Heart left ventricle (tissue), 16 donors: ENCODE measurements at regions not wholly inside any gene's neighbourhood (a gene's known extent, or its start where the extent isn't known, plus 50 kb on each side); places are given as distances from the start of the nearest gene placed in this dataset.

Experiments used
- ATAC-seq, 4 donors: fragments of 200-7000 bp; cut with Tn5 transposase; one replicate each; pipeline ENCODE4 v1.9.1; 2020 to 2022; ENCODE audit warnings: moderate library complexity in 4 of 4, mild to moderate bottlenecking in 3 of 4, moderate number of reproducible peaks in 1 of 4
- DNase-seq, 5 donors: peaks; one replicate each; pipeline ENCODE4 v3.0.0-alpha.2; 2020
- H3K27ac ChIP-seq, 12 donors: fragments of 200-600 bp; sonication (generic) in 4 of 12; one replicate each; pipeline versions ENCODE4 v1.5.0 to v1.8.0; 2016 to 2022; ENCODE audit warnings: mild to moderate bottlenecking in 2 of 12
- H3K27me3 ChIP-seq, 9 donors: fragments of 200-600 bp; sonication (generic) in 2 of 9; one replicate each; pipeline versions ENCODE4 v1.5.1 to v1.8.0; 2016 to 2022; ENCODE audit warnings: mild to moderate bottlenecking in 3 of 9
- H3K36me3 ChIP-seq, 9 donors: fragments of 200-600 bp; sonication (generic) in 2 of 9; one replicate each; pipeline versions ENCODE4 v1.5.0 to v1.8.0; 2018 to 2022; ENCODE audit warnings: mild to moderate bottlenecking in 2 of 9
- H3K4me1 ChIP-seq, 12 donors: fragments of 200-600 bp; sonication (generic) in 4 of 12; one replicate each; pipeline versions ENCODE4 v1.5.0 to v1.8.0; 2016 to 2022; ENCODE audit warnings: mild to moderate bottlenecking in 3 of 12
- H3K4me3 ChIP-seq, 12 donors: fragments of 200-600 bp; sonication (generic) in 4 of 12; one replicate each; pipeline versions ENCODE4 v1.5.0 to v1.8.0; 2017 to 2022; ENCODE audit warnings: mild to moderate bottlenecking in 9 of 12, moderate library complexity in 4 of 12
- H3K9me3 ChIP-seq, 12 donors: fragments of 200-600 bp; sonication (generic) in 4 of 12; one replicate each; pipeline versions ENCODE4 v1.5.0 to v1.8.0; 2016 to 2022; ENCODE audit warnings: mild to moderate bottlenecking in 1 of 12
- POLR2A ChIP-seq, 2 donors: fragments of 450-650 bp; IDR thresholded peaks; one replicate each; pipeline ENCODE4 v1.6.1; 2017; ENCODE audit warnings: antibody characterized with exemption in 2 of 2, mild to moderate bottlenecking in 2 of 2, moderate library complexity in 2 of 2
- WGBS, 4 donors: extraction: QIAGEN DNeasy Blood & Tissue Kit in 2 of 4; methylation state at CpG; one replicate each; pipeline versions ENCODE4 v1.1.5 to v1.1.7; 2013 to 2018; 5-methylcytosine and 5-hydroxymethylcytosine counted together
- intact Hi-C, 10 donors: fragments of 100-400 bp; cut with DNase I; formaldehyde crosslinking; loops; one replicate each; pipeline versions ENCODE4 v1.11.1 to v1.14.2; 2022
- TF ChIP-seq, protein P1 (sequence below), 12 donors: fragments of 200-600 bp; sonication (generic) in 4 of 12; IDR thresholded peaks; one replicate each; pipeline versions ENCODE4 v1.5.0 to v1.8.0; 2018 to 2022; ENCODE audit warnings: antibody characterized with exemption in 12 of 12, mild to moderate bottlenecking in 5 of 12
- donor health status: ischemic (EF 13 %, LVEDD 7.1; RV severe dilation, severe dysfunction).
- donor health status: healthy with polysubstance abuse.
- donor health status: DM: no; HTN: yes; CAD: no.
- donor health status: DM: no; HTN: no; CAD: no.
- donor health status: ischemic (EF 25% LVEDD 6.9; RV normal size, moderate dysfunction).
- donor health status: ischemic (EF 25% LVEDD 5.7; RV mildly dilated, moderate dysfunction).
- donor health status: healthy.
- donor health status: DM: yes; HTN: yes; CAD: no.
- donor health status: ischemic (EF 35%, LVEDD 5.7; RV mildly dilated, moderate dysfunction).
- donor health status: nonischemic (EF 11% LVEDD 7.7; RV severe dilation, severe dysfunction).
- donor health status: DM: yes; HTN: yes; CAD: no.
- donor health status: PGD.
- donor health status: ischemic (EF 29% LVEDD 5.4; RV normal size, mild dysfunction).
- donor health status: nonischemic (EF 23%, LVEDD 6.1; RV moderate dilation, normal function).

GRCh38 chr2:215753808-215754207, 259.5 kb downstream of the MREG start:
- peak overlapping the region in 1 of 12 donors; percentile 55 for H3K27ac ChIP-seq
- DNase-seq, result no peak
- H3K36me3 ChIP-seq, result no peaks in the 10 kb centered on the region
- intact Hi-C loops, result no loop called here
- H3K4me3 ChIP-seq, result no peak overlapping the region
- ATAC-seq, result no peak
- TF ChIP-seq, protein P1, sequence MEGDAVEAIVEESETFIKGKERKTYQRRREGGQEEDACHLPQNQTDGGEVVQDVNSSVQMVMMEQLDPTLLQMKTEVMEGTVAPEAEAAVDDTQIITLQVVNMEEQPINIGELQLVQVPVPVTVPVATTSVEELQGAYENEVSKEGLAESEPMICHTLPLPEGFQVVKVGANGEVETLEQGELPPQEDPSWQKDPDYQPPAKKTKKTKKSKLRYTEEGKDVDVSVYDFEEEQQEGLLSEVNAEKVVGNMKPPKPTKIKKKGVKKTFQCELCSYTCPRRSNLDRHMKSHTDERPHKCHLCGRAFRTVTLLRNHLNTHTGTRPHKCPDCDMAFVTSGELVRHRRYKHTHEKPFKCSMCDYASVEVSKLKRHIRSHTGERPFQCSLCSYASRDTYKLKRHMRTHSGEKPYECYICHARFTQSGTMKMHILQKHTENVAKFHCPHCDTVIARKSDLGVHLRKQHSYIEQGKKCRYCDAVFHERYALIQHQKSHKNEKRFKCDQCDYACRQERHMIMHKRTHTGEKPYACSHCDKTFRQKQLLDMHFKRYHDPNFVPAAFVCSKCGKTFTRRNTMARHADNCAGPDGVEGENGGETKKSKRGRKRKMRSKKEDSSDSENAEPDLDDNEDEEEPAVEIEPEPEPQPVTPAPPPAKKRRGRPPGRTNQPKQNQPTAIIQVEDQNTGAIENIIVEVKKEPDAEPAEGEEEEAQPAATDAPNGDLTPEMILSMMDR (IDR thresholded peaks at IDR 0.05), result no peak
- no peak for TF ChIP-seq POLR2A (IDR thresholded peaks at IDR 0.05)
- H3K27me3 ChIP-seq, result no peaks in the 10 kb centered on the region
- peaks cover 0 to 4% (median 0%) of the 10 kb centered on the region in 12 donors for H3K9me3 ChIP-seq
- peaks cover 0 to 41% (median 15%) of the 10 kb centered on the region in 12 donors for H3K4me1 ChIP-seq
- WGBS, 4 donors, result 83 to 89% (median 87%) methylated on average over 5 of the region's 5 CpGs

- WGBS, 4 donors, result 79 to 91% (median 88%) methylated on average over 3 of the region's 3 CpGs
- intact Hi-C loops, result no loop called here
- DNase-seq (no peak), ATAC-seq (no peak)
- Histone ChIP-seq H3K4me1 (peaks cover 0 to 49% (median 19%) of the 10 kb centered on the region in 12 donors), H3K27ac (no peak overlapping the region), H3K4me3 (no peak overlapping the region), H3K36me3 (no peaks in the 10 kb centered on the region), H3K27me3 (no peaks in the 10 kb centered on the region), H3K9me3 (peaks cover 0 to 4% (median 0%) of the 10 kb centered on the region in 12 donors)
- TF ChIP-seq, protein P1 (IDR thresholded peaks at IDR 0.05), result no peak
Observed at GRCh38 chr2:215752991-215753390, 260.4 kb downstream of the MREG start.

- WGBS, 4 donors, result 94 to 96% (median 96%) methylated on average over 4 of the region's 4 CpGs
- Histone ChIP-seq H3K4me1 (peaks cover 0 to 55% (median 20%) of the 10 kb centered on the region in 12 donors), H3K27me3 (no peaks in the 10 kb centered on the region), H3K9me3 (peaks cover 0 to 3% (median 0%) of the 10 kb centered on the region in 12 donors), H3K36me3 (no peaks in the 10 kb centered on the region), H3K27ac (no peak overlapping the region), H3K4me3 (no peak overlapping the region)
- TF ChIP-seq, protein P1 (IDR thresholded peaks at IDR 0.05), result no peak
- no peak for TF ChIP-seq POLR2A (IDR thresholded peaks at IDR 0.05)
- DNase-seq, result no peak
- intact Hi-C loops, result no loop called here
- ATAC-seq, result no peak
Observed at GRCh38 chr2:215752436-215752835, 260.9 kb downstream of the MREG start.

- WGBS, 4 donors, result 90 to 97% (median 95%) methylated on average over 3 of the region's 3 CpGs
- no peak for DNase-seq
- Histone ChIP-seq H3K4me1 (peaks cover 0 to 60% (median 19%) of the 10 kb centered on the region in 12 donors), H3K9me3 (no peaks in the 10 kb centered on the region), H3K4me3 (no peak overlapping the region), H3K27ac (no peak overlapping the region), H3K27me3 (no peaks in the 10 kb centered on the region), H3K36me3 (no peaks in the 10 kb centered on the region)
- ATAC-seq, result no peak
- intact Hi-C loops, result no loop called here
- TF ChIP-seq, protein P1 (IDR thresholded peaks at IDR 0.05), result no peak
- TF ChIP-seq POLR2A (IDR thresholded peaks at IDR 0.05), result no peak
Observed at GRCh38 chr2:215751911-215752272, 261.5 kb downstream of the MREG start.
